HCT116 (cell line): ENCODE measurements at regions not wholly inside any gene's neighbourhood (a gene's known extent, or its start where the extent isn't known, plus 50 kb on each side); places are given as distances from the start of the nearest gene placed in this dataset.

Source experiments
- ATAC-seq: fragments of 200-7000 bp; cut with Tn5 transposase; 2 replicates; pipeline ENCODE4 v1.9.1; 2020; ENCODE audit warnings: mild to moderate bottlenecking, moderate library complexity
- BruUV-seq: library from RNA; stranded (reverse); fragments of 400-500 nt; replicated peaks from 2 replicates; lab custom pipeline; 2021; lab: Mats Ljungman, UMichigan
- CTCF ChIA-PET: fragments of 300-600 bp; sonication (Branson Sonifier 250); formaldehyde crosslinking; loops from one replicate; lab custom pipeline; 2021; ENCODE audit warnings: antibody characterized with exemption; lab: Charles Lee
- POLR2A ChIA-PET: fragments of 300-600, 350-600 bp; sonication (Branson Sonifier 250); formaldehyde crosslinking; loops from one replicate; lab custom pipeline; 2021; ENCODE audit warnings: antibody characterized with exemption; lab: Charles Lee
- RAD21 ChIA-PET, 2 experiments: fragments of 300-600 bp; sonication (Branson Sonifier 250); formaldehyde crosslinking; loops; one replicate each; lab custom pipeline; 2023; ENCODE audit warnings: low total read pairs in 2 of 2; ENCODE audit not compliant: uncharacterized antibody in 2 of 2, unreplicated experiment in 2 of 2, low non-redundant PET in 1 of 2; lab: Charles Lee
- DNase-seq: peaks from one replicate; pipeline ENCODE4 v3.0.0-alpha.2; 2010; ENCODE audit warnings: low read depth, low spot score
- H2AFZ ChIP-seq: fragments of 200-600 bp; shearing (Covaris generic), sonication (generic); 2 replicates; pipeline ENCODE4 v1.6.1; 2017; ENCODE audit warnings: low read depth, mixed run types, mixed read lengths, antibody characterized with exemption, low read length; ENCODE audit not compliant: poor library complexity, severe bottlenecking
- H3K27ac ChIP-seq: 2 replicates; pipeline ENCODE4 v1.5.1; 2012; ENCODE audit warnings: low read depth, low read length
- H3K27me3 ChIP-seq: fragments of 200-600 bp; sonication (generic); 2 replicates; pipeline ENCODE4 v1.6.1; 2016; ENCODE audit warnings: mixed run types, low read length, mixed read lengths; ENCODE audit not compliant: insufficient read depth
- H3K36me3 ChIP-seq, 2 experiments: fragments of 200-500 bp in 1 of 2; fragments of 200-600 bp in 1 of 2; sonication (Bioruptor generic) in 1 of 2; sonication (generic) in 1 of 2; 2 replicates each; pipeline versions ENCODE4 v1.5.1 to v1.6.1; 2014 to 2016; ENCODE audit warnings: low read length in 2 of 2, inconsistent platforms in 1 of 2, mixed read lengths in 1 of 2, mixed run types in 1 of 2; ENCODE audit not compliant: insufficient read depth in 2 of 2, control insufficient read depth in 1 of 2
- H3K4me1 ChIP-seq, 2 experiments: fragments of 200-600 bp in 1 of 2; sonication (generic) in 1 of 2; 2 replicates each; pipeline versions ENCODE4 v1.5.1 to v1.6.1; 2012 to 2017; ENCODE audit warnings: low read length in 2 of 2, inconsistent platforms in 1 of 2, mild to moderate bottlenecking in 1 of 2, mixed read lengths in 1 of 2, mixed run types in 1 of 2, moderate library complexity in 1 of 2; ENCODE audit not compliant: insufficient read depth in 2 of 2, control insufficient read depth in 1 of 2
- H3K4me2 ChIP-seq: fragments of 200-600 bp; sonication (generic); 2 replicates; pipeline ENCODE4 v1.6.1; 2017; ENCODE audit warnings: mixed run types, low read length, mixed read lengths
- H3K4me3 ChIP-seq, 2 experiments: fragments of 200-600 bp in 1 of 2; sonication (generic) in 1 of 2; replicated peaks in 1 of 2; 2 replicates each; pipeline ENCODE4 v1.5.1; 2011 to 2016; ENCODE audit warnings: low read length in 2 of 2, control low read depth in 1 of 2, low read depth in 1 of 2, mild to moderate bottlenecking in 1 of 2, mixed read lengths in 1 of 2, mixed run types in 1 of 2
- H3K79me2 ChIP-seq: fragments of 200-600 bp; sonication (generic); 2 replicates; pipeline ENCODE4 v1.6.1; 2017; ENCODE audit warnings: mild to moderate bottlenecking, mixed run types, low read length, moderate library complexity, mixed read lengths; ENCODE audit not compliant: insufficient read depth
- H3K9ac ChIP-seq: fragments of 200-600 bp; sonication (generic); 2 replicates; pipeline ENCODE4 v1.6.1; 2016; ENCODE audit warnings: low read length, mixed read lengths
- H3K9me2 ChIP-seq: fragments of 200-600 bp; sonication (generic), shearing (Covaris generic); 2 replicates; pipeline ENCODE4 v1.6.1; 2017; ENCODE audit warnings: mixed run types, mild to moderate bottlenecking, moderate library complexity; ENCODE audit not compliant: insufficient read depth
- H3K9me3 ChIP-seq, 2 experiments: fragments of 200-500 bp in 1 of 2; fragments of 200-600 bp in 1 of 2; sonication (Bioruptor generic) in 1 of 2; sonication (generic) in 1 of 2; 2 replicates each; pipeline ENCODE4 v1.6.1; 2014 to 2017; ENCODE audit warnings: low read length in 2 of 2, mixed read lengths in 2 of 2, inconsistent platforms in 1 of 2, low read depth in 1 of 2, mild to moderate bottlenecking in 1 of 2, mixed run types in 1 of 2, moderate library complexity in 1 of 2; ENCODE audit not compliant: control insufficient read depth in 1 of 2, insufficient read depth in 1 of 2
- H4K20me1 ChIP-seq: fragments of 200-600 bp; sonication (generic), shearing (Covaris generic); 2 replicates; pipeline ENCODE4 v1.6.1; 2017; ENCODE audit warnings: mixed run types, mild to moderate bottlenecking, moderate library complexity; ENCODE audit not compliant: insufficient read depth
- CBX3 ChIP-seq: IDR thresholded peaks from 2 replicates; pipeline ENCODE4 v1.6.1; 2012; ENCODE audit warnings: low read depth
- CEBPB ChIP-seq: IDR thresholded peaks from 2 replicates; pipeline ENCODE4 v1.6.1; 2012; ENCODE audit warnings: low read depth
- EGR1 ChIP-seq: IDR thresholded peaks from 2 replicates; pipeline ENCODE4 v1.6.1; 2012; ENCODE audit warnings: low read depth
- ELF1 ChIP-seq: IDR thresholded peaks from 2 replicates; pipeline ENCODE4 v1.6.1; 2012; ENCODE audit warnings: low read depth, borderline replicate concordance
- EZH2 ChIP-seq: fragments of 200-600 bp; sonication (generic); IDR thresholded peaks from 2 replicates; pipeline ENCODE4 v1.6.1; 2017; ENCODE audit warnings: antibody characterized with exemption, mixed run types
- EZH2phosphoT487 ChIP-seq: fragments of 200-600 bp; IDR thresholded peaks from 2 replicates; pipeline ENCODE4 v1.6.1; 2018; ENCODE audit warnings: antibody characterized with exemption, borderline replicate concordance
- FOSL1 ChIP-seq: IDR thresholded peaks from 2 replicates; pipeline ENCODE4 v1.6.1; 2012; ENCODE audit warnings: low read depth
- JUND ChIP-seq: IDR thresholded peaks from 2 replicates; pipeline ENCODE4 v1.6.1; 2012
- POLR2AphosphoS5 ChIP-seq: IDR thresholded peaks from 2 replicates; pipeline ENCODE4 v1.6.1; 2011; ENCODE audit warnings: mild to moderate bottlenecking, low read depth, low read length, moderate library complexity
- RAD21 ChIP-seq: IDR thresholded peaks from 2 replicates; pipeline ENCODE4 v1.6.1; 2012; ENCODE audit warnings: low read depth, mild to moderate bottlenecking
- REST ChIP-seq: IDR thresholded peaks from 2 replicates; pipeline ENCODE4 v1.6.1; 2012; ENCODE audit warnings: low read depth
- SIN3A ChIP-seq: IDR thresholded peaks from 2 replicates; pipeline ENCODE4 v1.6.1; 2012; ENCODE audit warnings: low read depth
- SP1 ChIP-seq: IDR thresholded peaks from 2 replicates; pipeline ENCODE4 v1.6.1; 2012; ENCODE audit warnings: low read depth
- SRF ChIP-seq: IDR thresholded peaks from 2 replicates; pipeline ENCODE4 v1.6.1; 2012; ENCODE audit warnings: low read depth
- YY1 ChIP-seq: IDR thresholded peaks from 2 replicates; pipeline ENCODE4 v1.6.1; 2011; ENCODE audit warnings: low read length, low read depth, moderate library complexity, mild to moderate bottlenecking; ENCODE audit not compliant: insufficient replicate concordance; ENCODE audit errors: extremely low read depth
- ZFX ChIP-seq: fragments of 450-650 bp; IDR thresholded peaks from 2 replicates; pipeline ENCODE4 v1.6.1; 2017
- ZNF274 ChIP-seq: fragments of 200-500 bp; sonication (Bioruptor generic); IDR thresholded peaks from 2 replicates; pipeline ENCODE4 v1.6.1; 2014; ENCODE audit warnings: mild to moderate bottlenecking, low read depth, low read length, inconsistent platforms
- intact Hi-C: fragments of 100-400 bp; cut with micrococcal nuclease; formaldehyde crosslinking; loops from 2 replicates; pipeline ENCODE4 v1.10.0; 2022
- TF ChIP-seq, protein P1 (sequence below), 3 experiments: fragments of 200-600 bp in 1 of 3; sonication (generic) in 1 of 3; IDR thresholded peaks in 2 of 3; conservative IDR thresholded peaks in 1 of 3; 2 replicates each; pipeline ENCODE4 v1.5.1; 2012 to 2017; ENCODE audit warnings: low read depth in 2 of 3, low read length in 2 of 3, antibody characterized with exemption in 1 of 3, borderline replicate concordance in 1 of 3, control low read depth in 1 of 3, mild to moderate bottlenecking in 1 of 3, mixed read lengths in 1 of 3, mixed run types in 1 of 3, moderate library complexity in 1 of 3; ENCODE audit not compliant: insufficient read depth in 1 of 3
- TF ChIP-seq, protein P2 (sequence below): IDR thresholded peaks from 2 replicates; pipeline ENCODE4 v1.6.1; 2012

GRCh38 chr11:91104237-91104636, 881.4 kb upstream of the CHORDC1 start:
- H3K9me2 ChIP-seq = no peaks in the 10 kb centered on the region
- H4K20me1 ChIP-seq = no peaks in the 10 kb centered on the region
- H3K4me3 ChIP-seq = no peak overlapping the region
- TF ChIP-seq YY1 (no peak), SIN3A (no peak), SRF (no peak), ELF1 (no peak), CBX3 (no peak), RAD21 (no peak), CEBPB (no peak), JUND (no peak), REST (no peak), EZH2 (no peak), SP1 (no peak), ZNF274 (no peak), EGR1 (no peak), EZH2phosphoT487 (no peak), POLR2AphosphoS5 (no peak), ZFX (no peak), FOSL1 (no peak)
- TF ChIP-seq, protein P1, sequence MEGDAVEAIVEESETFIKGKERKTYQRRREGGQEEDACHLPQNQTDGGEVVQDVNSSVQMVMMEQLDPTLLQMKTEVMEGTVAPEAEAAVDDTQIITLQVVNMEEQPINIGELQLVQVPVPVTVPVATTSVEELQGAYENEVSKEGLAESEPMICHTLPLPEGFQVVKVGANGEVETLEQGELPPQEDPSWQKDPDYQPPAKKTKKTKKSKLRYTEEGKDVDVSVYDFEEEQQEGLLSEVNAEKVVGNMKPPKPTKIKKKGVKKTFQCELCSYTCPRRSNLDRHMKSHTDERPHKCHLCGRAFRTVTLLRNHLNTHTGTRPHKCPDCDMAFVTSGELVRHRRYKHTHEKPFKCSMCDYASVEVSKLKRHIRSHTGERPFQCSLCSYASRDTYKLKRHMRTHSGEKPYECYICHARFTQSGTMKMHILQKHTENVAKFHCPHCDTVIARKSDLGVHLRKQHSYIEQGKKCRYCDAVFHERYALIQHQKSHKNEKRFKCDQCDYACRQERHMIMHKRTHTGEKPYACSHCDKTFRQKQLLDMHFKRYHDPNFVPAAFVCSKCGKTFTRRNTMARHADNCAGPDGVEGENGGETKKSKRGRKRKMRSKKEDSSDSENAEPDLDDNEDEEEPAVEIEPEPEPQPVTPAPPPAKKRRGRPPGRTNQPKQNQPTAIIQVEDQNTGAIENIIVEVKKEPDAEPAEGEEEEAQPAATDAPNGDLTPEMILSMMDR (IDR thresholded peaks at IDR 0.05 in 2 of 3, conservative IDR thresholded peaks at IDR 0.05 in 1 of 3; ENCODE audit: borderline replicate concordance in 1 of 3, insufficient read depth in 1 of 3, low read depth in 2 of 3, low read length in 2 of 3) = no peak
- TF ChIP-seq, protein P2, sequence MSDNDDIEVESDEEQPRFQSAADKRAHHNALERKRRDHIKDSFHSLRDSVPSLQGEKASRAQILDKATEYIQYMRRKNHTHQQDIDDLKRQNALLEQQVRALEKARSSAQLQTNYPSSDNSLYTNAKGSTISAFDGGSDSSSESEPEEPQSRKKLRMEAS = no peak
- TF ChIP-seq, all 23 proteins: peak for 0
- RAD21 ChIA-PET = no interaction called here
- Histone ChIP-seq H3K4me2 (no peak overlapping the region), H3K4me1 (no peaks in the 10 kb centered on the region), H3K27ac (no peak overlapping the region), H3K36me3 (no peaks in the 10 kb centered on the region), H3K27me3 (no peaks in the 10 kb centered on the region), H3K79me2 (no peaks in the 10 kb centered on the region), H2AFZ (no peak overlapping the region), H3K9me3 (peaks cover 2 to 6% of the 10 kb centered on the region in 2 experiments; a peak in 2 of 4 replicates), H3K9ac (no peak overlapping the region)
- intact Hi-C loops = no loop called here
- DNase-seq (no peak), ATAC-seq (no peak)
- POLR2A ChIA-PET = no interaction called here
- BruUV-seq = no TSS peak
- CTCF ChIA-PET = no interaction called here
